Fibroblast of mammary gland (primary cell): ENCODE measurements at regions not wholly inside any gene's neighbourhood (a gene's known extent, or its start where the extent isn't known, plus 50 kb on each side); places are given as distances from the start of the nearest gene placed in this dataset.

ENCODE experiments used
- DNase-seq: peaks from one replicate; pipeline ENCODE4 v3.0.0-alpha.2; 2010; ENCODE audit warnings: low read depth
- H3K4me3 ChIP-seq: 2 replicates; pipeline ENCODE4 v1.5.1; 2011; ENCODE audit warnings: low read depth, mild to moderate bottlenecking, low read length, moderate library complexity; ENCODE audit not compliant: control insufficient read depth
- TF ChIP-seq, protein P1 (sequence below): conservative IDR thresholded peaks from 2 replicates; pipeline ENCODE4 v1.5.1; 2011; ENCODE audit warnings: low read depth, low read length, inconsistent platforms; ENCODE audit not compliant: control insufficient read depth, insufficient read depth

DNA sequence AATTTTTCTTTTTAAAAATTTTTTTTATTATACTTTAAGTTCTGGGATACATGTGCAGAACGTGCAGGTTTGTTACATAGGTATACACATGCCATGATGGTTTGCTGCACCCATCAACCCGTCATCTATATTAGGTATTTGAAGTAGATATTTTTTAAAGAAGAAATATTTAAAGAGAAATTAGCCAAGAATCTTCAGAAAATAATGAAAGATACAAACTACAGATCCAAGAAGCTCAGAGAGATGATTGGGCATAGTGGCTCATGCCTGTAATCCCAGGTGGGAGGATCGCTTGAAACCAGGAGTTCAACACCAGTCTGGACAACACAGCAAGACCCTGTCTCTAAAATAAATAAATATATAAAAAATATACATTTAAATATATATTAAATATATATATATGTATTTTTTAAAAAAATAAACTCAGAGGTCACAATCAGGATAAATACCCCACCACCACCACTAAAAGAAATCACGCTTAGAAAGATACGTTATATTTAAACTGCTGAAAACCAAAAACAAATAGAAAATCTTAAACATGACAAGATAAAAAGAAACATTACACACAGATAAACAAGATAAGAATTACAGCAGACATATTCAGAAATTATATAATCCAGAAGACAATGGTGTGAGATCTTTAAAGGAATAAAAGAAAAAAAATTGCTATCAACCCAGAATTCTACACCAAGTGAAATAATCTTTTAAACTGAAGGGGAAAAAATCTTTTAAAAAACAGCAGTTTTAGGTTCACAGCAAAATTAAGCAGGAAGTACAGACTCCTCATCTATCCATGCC lies 57.5 kb downstream of the CSF2 start:
- no peak for DNase-seq
- H3K4me3 ChIP-seq = no peak overlapping the region
- TF ChIP-seq, protein P1, sequence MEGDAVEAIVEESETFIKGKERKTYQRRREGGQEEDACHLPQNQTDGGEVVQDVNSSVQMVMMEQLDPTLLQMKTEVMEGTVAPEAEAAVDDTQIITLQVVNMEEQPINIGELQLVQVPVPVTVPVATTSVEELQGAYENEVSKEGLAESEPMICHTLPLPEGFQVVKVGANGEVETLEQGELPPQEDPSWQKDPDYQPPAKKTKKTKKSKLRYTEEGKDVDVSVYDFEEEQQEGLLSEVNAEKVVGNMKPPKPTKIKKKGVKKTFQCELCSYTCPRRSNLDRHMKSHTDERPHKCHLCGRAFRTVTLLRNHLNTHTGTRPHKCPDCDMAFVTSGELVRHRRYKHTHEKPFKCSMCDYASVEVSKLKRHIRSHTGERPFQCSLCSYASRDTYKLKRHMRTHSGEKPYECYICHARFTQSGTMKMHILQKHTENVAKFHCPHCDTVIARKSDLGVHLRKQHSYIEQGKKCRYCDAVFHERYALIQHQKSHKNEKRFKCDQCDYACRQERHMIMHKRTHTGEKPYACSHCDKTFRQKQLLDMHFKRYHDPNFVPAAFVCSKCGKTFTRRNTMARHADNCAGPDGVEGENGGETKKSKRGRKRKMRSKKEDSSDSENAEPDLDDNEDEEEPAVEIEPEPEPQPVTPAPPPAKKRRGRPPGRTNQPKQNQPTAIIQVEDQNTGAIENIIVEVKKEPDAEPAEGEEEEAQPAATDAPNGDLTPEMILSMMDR = no peak

DNA sequence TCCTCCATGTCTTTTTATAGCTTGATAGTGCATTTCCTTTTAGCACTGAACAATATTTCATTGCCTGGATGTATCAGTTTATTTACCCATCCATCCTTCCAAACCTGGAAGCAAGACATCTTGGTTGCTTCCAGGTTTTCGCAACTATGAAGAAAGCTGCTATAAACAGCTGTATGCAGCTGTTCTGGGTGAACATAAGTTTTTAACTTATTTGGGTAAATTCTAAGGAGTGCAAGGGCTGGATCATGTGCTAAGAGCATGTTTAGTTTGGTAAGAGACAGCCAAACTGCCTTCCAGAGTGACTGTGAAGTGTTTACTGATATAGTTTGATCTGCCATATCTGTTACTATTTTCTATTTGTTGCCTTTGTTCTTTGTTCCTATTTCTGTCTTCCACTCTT lies 58.5 kb downstream of the CSF2 start:
- TF ChIP-seq, protein P1 = no peak
- H3K4me3 ChIP-seq = no peak overlapping the region
- no peak for DNase-seq

DNA sequence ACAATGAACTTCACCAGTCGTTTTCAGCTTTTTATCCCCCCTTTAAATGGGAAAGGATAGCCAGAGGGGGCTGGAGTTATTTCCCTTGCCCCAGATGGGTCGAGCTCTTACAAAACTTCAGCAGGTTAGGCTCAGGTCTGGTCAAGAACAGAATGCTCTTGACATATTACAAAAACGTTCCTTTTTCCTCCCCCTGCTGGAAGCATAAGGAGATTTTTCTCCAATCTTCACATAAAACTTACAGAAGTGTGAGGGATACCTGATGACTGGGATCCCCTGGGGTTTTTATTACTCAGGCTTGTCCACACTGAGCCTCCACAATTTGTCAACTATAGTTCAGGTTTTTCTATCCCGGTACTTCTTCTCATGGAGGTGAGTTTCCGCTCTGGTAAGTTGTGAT lies 60.8 kb downstream of the CSF2 start:
- TF ChIP-seq, protein P1 = peak; percentile 45
- DNase-seq = peak; percentile 59

DNA sequence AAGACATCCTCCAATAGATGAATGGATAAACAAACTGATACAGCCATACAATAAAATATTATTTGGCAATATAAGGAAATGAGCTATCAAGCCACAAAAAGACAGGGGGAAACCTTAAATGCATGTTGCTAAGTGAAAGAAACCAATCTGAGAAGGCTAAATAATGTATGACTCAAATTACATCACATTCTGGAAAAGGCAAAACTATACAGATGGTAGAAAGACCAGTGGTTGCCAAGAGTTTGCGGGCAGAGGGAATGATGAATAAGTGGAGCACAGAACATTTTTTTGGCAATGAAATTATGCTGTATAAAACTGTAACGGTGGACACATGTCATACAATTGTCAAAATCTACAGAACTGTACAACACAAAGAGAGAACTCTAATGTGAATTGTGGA lies 63.3 kb downstream of the CSF2 start:
- no peak overlapping the region for H3K4me3 ChIP-seq
- DNase-seq = peak; percentile 97
- TF ChIP-seq, protein P1 = no peak

More for the DNA sequence above, 60.8 kb downstream of the CSF2 start:
- no peak overlapping the region for H3K4me3 ChIP-seq

DNA sequence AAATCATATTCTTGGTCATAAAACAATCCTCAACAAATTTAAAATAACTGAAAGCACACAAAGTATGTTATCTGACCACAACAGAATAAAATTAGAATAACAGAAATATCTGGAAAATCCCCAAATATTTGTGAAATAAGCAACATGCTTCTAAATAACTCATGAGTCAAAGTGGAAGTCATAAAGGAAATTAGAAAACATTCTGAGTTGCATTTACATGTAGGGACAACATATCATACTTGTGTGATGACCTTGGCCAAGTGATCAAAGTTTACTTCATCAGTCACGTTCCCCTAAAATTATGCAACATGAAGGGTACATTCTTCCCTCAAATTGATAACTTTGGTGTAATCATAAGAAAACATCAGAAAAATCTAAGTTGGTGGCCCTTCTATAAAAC lies 64.7 kb downstream of the CSF2 start:
- TF ChIP-seq, protein P1 = no peak
- no peak overlapping the region for H3K4me3 ChIP-seq
- DNase-seq = peak; percentile 80
